VCaP (cell line): ENCODE measurements at regions not wholly inside any gene's neighbourhood (a gene's known extent, or its start where the extent isn't known, plus 50 kb on each side); places are given as distances from the start of the nearest gene placed in this dataset.

Experiments used
- H3K27ac ChIP-seq: fragments of 450-650 bp; 2 replicates; pipeline ENCODE4 v1.5.1; 2017
- TF ChIP-seq, protein P1 (sequence below): fragments of 450-650 bp; conservative IDR thresholded peaks from 2 replicates; pipeline ENCODE4 v1.5.1; 2017; ENCODE audit warnings: mild to moderate bottlenecking, moderate library complexity

DNA sequence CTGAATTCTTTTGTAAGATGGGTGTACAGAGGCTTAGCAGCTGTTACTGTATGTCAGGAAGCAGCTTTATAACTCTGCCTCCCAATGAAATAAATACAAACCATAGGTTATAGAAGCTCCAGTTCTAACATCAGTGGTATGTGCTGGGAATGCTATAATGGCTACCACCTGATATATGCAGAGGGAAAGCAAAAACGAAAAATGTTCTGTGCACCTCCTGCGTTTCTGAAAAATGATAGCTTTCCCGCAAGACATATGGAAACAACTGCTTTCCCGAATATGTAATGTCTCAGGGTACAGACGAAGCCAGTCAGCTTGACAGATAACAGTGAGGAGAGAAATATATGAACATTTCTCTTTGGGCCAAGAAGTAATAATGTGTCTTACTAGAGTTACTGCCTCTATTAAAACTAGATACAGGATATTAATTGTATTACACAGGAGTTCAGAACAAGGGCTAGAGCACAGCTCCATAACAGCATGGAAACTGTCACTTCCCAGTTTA lies 517.0 kb upstream of the NRSN1 start:
- H3K27ac ChIP-seq = no peak overlapping the region
- TF ChIP-seq, protein P1, sequence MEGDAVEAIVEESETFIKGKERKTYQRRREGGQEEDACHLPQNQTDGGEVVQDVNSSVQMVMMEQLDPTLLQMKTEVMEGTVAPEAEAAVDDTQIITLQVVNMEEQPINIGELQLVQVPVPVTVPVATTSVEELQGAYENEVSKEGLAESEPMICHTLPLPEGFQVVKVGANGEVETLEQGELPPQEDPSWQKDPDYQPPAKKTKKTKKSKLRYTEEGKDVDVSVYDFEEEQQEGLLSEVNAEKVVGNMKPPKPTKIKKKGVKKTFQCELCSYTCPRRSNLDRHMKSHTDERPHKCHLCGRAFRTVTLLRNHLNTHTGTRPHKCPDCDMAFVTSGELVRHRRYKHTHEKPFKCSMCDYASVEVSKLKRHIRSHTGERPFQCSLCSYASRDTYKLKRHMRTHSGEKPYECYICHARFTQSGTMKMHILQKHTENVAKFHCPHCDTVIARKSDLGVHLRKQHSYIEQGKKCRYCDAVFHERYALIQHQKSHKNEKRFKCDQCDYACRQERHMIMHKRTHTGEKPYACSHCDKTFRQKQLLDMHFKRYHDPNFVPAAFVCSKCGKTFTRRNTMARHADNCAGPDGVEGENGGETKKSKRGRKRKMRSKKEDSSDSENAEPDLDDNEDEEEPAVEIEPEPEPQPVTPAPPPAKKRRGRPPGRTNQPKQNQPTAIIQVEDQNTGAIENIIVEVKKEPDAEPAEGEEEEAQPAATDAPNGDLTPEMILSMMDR = no peak

DNA sequence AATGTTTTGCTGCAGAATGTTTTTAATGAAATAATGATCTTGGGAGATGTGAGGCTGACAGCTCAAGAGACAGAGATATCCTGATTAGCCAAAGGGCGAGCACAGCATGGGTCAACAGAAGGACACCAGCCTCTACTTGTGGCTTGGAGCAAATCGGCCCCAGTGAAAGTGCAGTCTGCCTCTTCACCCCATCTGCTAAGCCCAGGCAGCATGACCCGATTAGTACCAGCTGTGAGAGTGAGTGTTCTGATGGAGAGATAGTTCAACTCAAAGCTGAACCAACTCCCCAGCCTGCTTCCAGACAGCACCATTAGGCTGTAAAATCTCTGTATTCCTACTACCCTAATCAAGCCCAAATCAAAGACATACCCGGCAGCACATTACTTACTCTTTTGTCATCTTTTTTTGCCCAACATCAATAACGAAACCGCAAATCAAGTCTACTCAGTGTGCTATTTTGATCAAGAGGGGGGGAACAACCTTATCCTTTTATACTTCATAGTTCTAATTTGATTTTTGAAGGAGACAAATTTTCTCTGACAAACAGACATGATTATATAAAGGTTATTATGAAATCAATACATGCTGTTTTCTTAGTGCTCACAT lies 514.1 kb upstream of the NRSN1 start:
- TF ChIP-seq, protein P1 = no peak

GRCh38 chr6:23618366-23618765 lies 507.6 kb upstream of the NRSN1 start:
- H3K27ac ChIP-seq = no peak overlapping the region
- TF ChIP-seq, protein P1 = no peak

More for the DNA sequence above, 514.1 kb upstream of the NRSN1 start:
- no peak overlapping the region for H3K27ac ChIP-seq

- TF ChIP-seq, protein P1 = no peak
- no peak overlapping the region for H3K27ac ChIP-seq
These were observed 505.1 kb upstream of the NRSN1 start for GRCh38 chr6:23620911-23621401.

GRCh38 chr6:23630726-23631635 lies 495.0 kb upstream of the NRSN1 start:
- TF ChIP-seq, protein P1 = no peak
- H3K27ac ChIP-seq = no peak overlapping the region

DNA sequence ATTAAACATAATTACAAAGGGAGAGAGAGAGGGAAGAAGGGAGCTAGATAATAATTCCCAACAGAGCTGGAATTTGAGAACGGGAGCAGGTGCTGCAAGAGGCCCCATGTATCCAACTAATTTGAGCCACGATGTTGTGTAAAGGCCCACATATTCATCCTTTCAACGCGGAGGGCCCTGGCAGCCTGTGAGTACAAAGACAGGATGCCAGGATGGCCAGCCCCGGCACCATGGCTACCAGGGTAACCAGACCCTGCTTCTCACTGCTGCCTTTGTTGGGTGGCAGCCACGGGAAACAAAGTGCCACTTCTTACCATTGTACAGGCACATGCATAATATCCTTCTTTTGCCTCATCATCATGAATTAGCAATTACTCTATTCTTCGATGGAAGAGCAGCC lies 492.0 kb upstream of the NRSN1 start:
- TF ChIP-seq, protein P1 = no peak
- H3K27ac ChIP-seq = no peak overlapping the region

GRCh38 chr6:23635150-23635549 lies 490.9 kb upstream of the NRSN1 start:
- no peak overlapping the region for H3K27ac ChIP-seq
- TF ChIP-seq, protein P1 = no peak
